Kidney (tissue), 13 donors: ENCODE measurements at regions not wholly inside any gene's neighbourhood (a gene's known extent, or its start where the extent isn't known, plus 50 kb on each side); places are given as distances from the start of the nearest gene placed in this dataset.

Source experiments
- DNase-seq, 5 donors: peaks; one replicate each; pipeline ENCODE4 v3.0.0-alpha.2; 2013 to 2020
- FAIRE-seq: peaks from 2 replicates; lab custom pipeline; 2012; peaks lifted over from hg19 to GRCh38; lab: Jason Lieb, UNC
- H3K27ac ChIP-seq, 2 donors: one replicate each; pipeline ENCODE4 v1.7.0; 2013; ENCODE audit warnings: low read depth in 2 of 2, low read length in 2 of 2, inconsistent platforms in 1 of 2
- H3K27me3 ChIP-seq: one replicate; pipeline ENCODE4 v1.7.1; 2013; ENCODE audit warnings: low read length, inconsistent platforms; ENCODE audit not compliant: control insufficient read depth, insufficient read depth
- H3K36me3 ChIP-seq, 3 donors: one replicate each; pipeline versions ENCODE4 v1.7.0 to v1.7.1; 2013; ENCODE audit warnings: low read length in 3 of 3, control low read depth in 1 of 3, inconsistent platforms in 1 of 3; ENCODE audit not compliant: insufficient read depth in 3 of 3, control insufficient read depth in 2 of 3
- H3K4me1 ChIP-seq, 3 donors: one replicate each; pipeline versions ENCODE4 v1.7.0 to v1.7.1; 2013; ENCODE audit warnings: low read length in 3 of 3, inconsistent platforms in 1 of 3, low read depth in 1 of 3; ENCODE audit not compliant: control insufficient read depth in 2 of 3, insufficient read depth in 2 of 3
- H3K4me3 ChIP-seq, 3 donors: one replicate each; pipeline versions ENCODE4 v1.7.0 to v1.8.1; 2013; ENCODE audit warnings: low read length in 3 of 3, control low read depth in 1 of 3, inconsistent platforms in 1 of 3
- H3K9ac ChIP-seq, 3 donors: one replicate each; pipeline versions ENCODE4 v1.7.0 to v1.7.1; 2013; ENCODE audit warnings: low read length in 3 of 3, control low read depth in 1 of 3, inconsistent platforms in 1 of 3
- H3K9me3 ChIP-seq, 3 donors: one replicate each; pipeline versions ENCODE4 v1.7.0 to v1.7.1; 2013; ENCODE audit warnings: low read length in 3 of 3, control low read depth in 1 of 3, inconsistent platforms in 1 of 3; ENCODE audit not compliant: control insufficient read depth in 2 of 3, insufficient read depth in 1 of 3
- CTCF ChIP-seq: IDR thresholded peaks from 3 replicates; pipeline ENCODE4 v1.5.1; 2012; ENCODE audit warnings: mild to moderate bottlenecking, moderate library complexity, borderline replicate concordance; ENCODE audit not compliant: insufficient read depth; ENCODE audit errors: extremely low read depth
- intact Hi-C: fragments of 100-400 bp; cut with DNase I; formaldehyde crosslinking; loops from one replicate; pipeline ENCODE4 v1.11.1; 2022
- donor health status: control.
- donor health status: control.
- donor health status: control.
- donor health status: control.
- donor health status: control.
- donor health status: DM: yes; HTN: yes; CAD: no.
- donor health status: Normal renal cell carcinoma (clear cell type).

GRCh38 chr5:57822651-57823050 lies 340.0 kb upstream of the ACTBL2 start:
- Histone ChIP-seq H3K36me3 (no peaks in the 10 kb centered on the region), H3K27me3 (no peaks in the 10 kb centered on the region), H3K4me3 (no peak overlapping the region), H3K9me3 (no peaks in the 10 kb centered on the region), H3K4me1 (peaks cover 0 to 3% (median 0%) of the 10 kb centered on the region in 3 donors), H3K9ac (no peak overlapping the region), H3K27ac (no peak overlapping the region)
- intact Hi-C loops = no loop called here
- no peak for FAIRE-seq
- no peak for TF ChIP-seq CTCF
- DNase-seq = no peak

GRCh38 chr5:57818397-57818796 lies 335.8 kb upstream of the ACTBL2 start:
- TF ChIP-seq CTCF = no peak
- intact Hi-C loops = no loop called here
- Histone ChIP-seq H3K36me3 (no peaks in the 10 kb centered on the region), H3K9ac (no peak overlapping the region), H3K27ac (no peak overlapping the region), H3K4me3 (no peak overlapping the region), H3K4me1 (no peaks in the 10 kb centered on the region), H3K9me3 (no peaks in the 10 kb centered on the region), H3K27me3 (no peaks in the 10 kb centered on the region)
- DNase-seq (no peak), FAIRE-seq (no peak)

- Histone ChIP-seq H3K9me3 (no peaks in the 10 kb centered on the region), H3K27ac (no peak overlapping the region), H3K4me3 (no peak overlapping the region), H3K9ac (no peak overlapping the region), H3K4me1 (no peaks in the 10 kb centered on the region), H3K27me3 (no peaks in the 10 kb centered on the region), H3K36me3 (no peaks in the 10 kb centered on the region)
- intact Hi-C loops = no loop called here
- TF ChIP-seq CTCF = no peak
- DNase-seq (no peak), FAIRE-seq (no peak)
These were observed 335.3 kb upstream of the ACTBL2 start for GRCh38 chr5:57817924-57818323.

- Histone ChIP-seq H3K36me3 (no peaks in the 10 kb centered on the region), H3K4me3 (no peak overlapping the region), H3K4me1 (no peaks in the 10 kb centered on the region), H3K9me3 (no peaks in the 10 kb centered on the region), H3K9ac (no peak overlapping the region), H3K27ac (no peak overlapping the region), H3K27me3 (no peaks in the 10 kb centered on the region)
- intact Hi-C loops = no loop called here
- DNase-seq (no peak), FAIRE-seq (no peak)
- TF ChIP-seq CTCF = no peak
These were observed 334.4 kb upstream of the ACTBL2 start for GRCh38 chr5:57817001-57817453.
